Osteoblast (primary cell): ENCODE measurements at regions not wholly inside any gene's neighbourhood (a gene's known extent, or its start where the extent isn't known, plus 50 kb on each side); places are given as distances from the start of the nearest gene placed in this dataset.

Experiments
- DNase-seq: peaks from one replicate; pipeline ENCODE4 v3.0.0; 2011; ENCODE audit warnings: low spot score, mixed read lengths; ENCODE audit not compliant: insufficient read length; ENCODE audit errors: missing footprints
- H2AFZ ChIP-seq: 2 replicates; pipeline ENCODE4 v1.6.0; 2011; ENCODE audit warnings: mild to moderate bottlenecking, low read length
- H3K27ac ChIP-seq: 2 replicates; pipeline ENCODE4 v1.5.1; 2011; ENCODE audit warnings: mild to moderate bottlenecking, low read depth, low read length, moderate library complexity
- H3K27me3 ChIP-seq: 2 replicates; pipeline ENCODE4 v1.6.0; 2012; ENCODE audit warnings: mild to moderate bottlenecking, control low read depth, inconsistent platforms, low read length, moderate library complexity; ENCODE audit not compliant: insufficient read depth
- H3K36me3 ChIP-seq: 2 replicates; pipeline ENCODE4 v1.5.1; 2011; ENCODE audit warnings: mild to moderate bottlenecking, low read length, control low read depth, moderate library complexity; ENCODE audit not compliant: insufficient read depth
- H3K4me1 ChIP-seq: 2 replicates; pipeline ENCODE4 v1.5.1; 2011; ENCODE audit warnings: mild to moderate bottlenecking, low read length, control low read depth, moderate library complexity; ENCODE audit not compliant: insufficient read depth
- H3K4me2 ChIP-seq: 2 replicates; pipeline ENCODE4 v1.6.0; 2011; ENCODE audit warnings: mild to moderate bottlenecking, low read length; ENCODE audit not compliant: insufficient read depth
- H3K4me3 ChIP-seq: fragments of 200-600 bp; sonication (generic); 3 replicates; pipeline ENCODE4 v1.5.1; 2012; ENCODE audit warnings: mild to moderate bottlenecking, low read length, inconsistent platforms; ENCODE audit not compliant: insufficient read depth
- H3K79me2 ChIP-seq: 2 replicates; pipeline ENCODE4 v1.6.0; 2012; ENCODE audit warnings: mild to moderate bottlenecking, low read length, control low read depth, inconsistent platforms; ENCODE audit not compliant: insufficient read depth
- H3K9me3 ChIP-seq: 2 replicates; pipeline ENCODE4 v1.5.1; 2011; ENCODE audit warnings: low read depth, low read length, control low read depth
- H4K20me1 ChIP-seq: 2 replicates; pipeline ENCODE4 v1.6.0; 2012; ENCODE audit warnings: mild to moderate bottlenecking, low read length, control low read depth; ENCODE audit not compliant: insufficient read depth
- CTCF ChIP-seq: IDR thresholded peaks from 2 replicates; pipeline ENCODE4 v1.5.1; 2011; ENCODE audit warnings: mild to moderate bottlenecking, low read depth, low read length, moderate library complexity; ENCODE audit errors: extremely low read depth

DNA sequence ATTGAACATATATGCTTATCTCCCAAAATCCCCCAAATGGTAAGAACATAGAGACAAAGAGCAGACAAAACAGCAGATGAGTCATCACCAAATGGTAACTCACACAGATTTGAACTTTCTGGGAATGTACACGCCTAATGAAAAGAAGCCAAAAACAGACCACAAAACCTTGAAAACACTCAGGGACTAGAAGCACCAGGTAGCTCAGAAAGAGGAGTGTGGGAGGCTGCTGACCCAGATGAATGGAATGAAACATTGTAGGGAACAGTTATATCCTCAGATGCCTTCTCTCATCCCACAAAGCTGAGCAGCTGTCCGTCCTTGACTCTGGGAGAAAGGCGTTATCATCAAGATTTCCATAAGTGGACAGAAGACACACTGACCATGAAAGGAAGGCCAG lies 307.0 kb upstream of the USP25 start:
- Histone ChIP-seq H3K27me3 (no peaks in the 10 kb centered on the region), H3K9me3 (no peaks in the 10 kb centered on the region), H3K4me1 (peaks cover 10% of the 10 kb centered on the region), H3K27ac (no peak overlapping the region), H3K4me3 (no peak overlapping the region), H3K4me2 (no peak overlapping the region), H2AFZ (peak overlapping the region; percentile 34), H3K79me2 (no peaks in the 10 kb centered on the region), H3K36me3 (no peaks in the 10 kb centered on the region), H4K20me1 (no peaks in the 10 kb centered on the region)
- TF ChIP-seq CTCF: no peak
- DNase-seq: no peak

GRCh38 chr21:15423676-15424445 lies 305.9 kb upstream of the USP25 start:
- peaks cover 10% of the 10 kb centered on the region for H3K4me1 ChIP-seq
- no peak for TF ChIP-seq CTCF
- H3K79me2 ChIP-seq: no peaks in the 10 kb centered on the region
- H3K9me3 ChIP-seq: no peaks in the 10 kb centered on the region
- H3K4me3 ChIP-seq: no peak overlapping the region
- H3K27ac ChIP-seq: no peak overlapping the region
- H3K4me2 ChIP-seq: no peak overlapping the region
- H2AFZ ChIP-seq: no peak overlapping the region
- no peaks in the 10 kb centered on the region for H4K20me1 ChIP-seq
- H3K27me3 ChIP-seq: no peaks in the 10 kb centered on the region
- no peak for DNase-seq
- H3K36me3 ChIP-seq: no peaks in the 10 kb centered on the region

GRCh38 chr21:15425049-15425448 lies 304.7 kb upstream of the USP25 start:
- Histone ChIP-seq H2AFZ (no peak overlapping the region), H4K20me1 (no peaks in the 10 kb centered on the region), H3K4me3 (no peak overlapping the region), H3K4me2 (no peak overlapping the region), H3K4me1 (peaks cover 10% of the 10 kb centered on the region), H3K27me3 (no peaks in the 10 kb centered on the region), H3K36me3 (no peaks in the 10 kb centered on the region), H3K27ac (no peak overlapping the region), H3K9me3 (no peaks in the 10 kb centered on the region), H3K79me2 (no peaks in the 10 kb centered on the region)
- TF ChIP-seq CTCF: no peak
- DNase-seq: no peak

- H3K4me3 ChIP-seq: no peak overlapping the region
- DNase-seq: no peak
- no peaks in the 10 kb centered on the region for H4K20me1 ChIP-seq
- no peaks in the 10 kb centered on the region for H3K27me3 ChIP-seq
- H3K4me1 ChIP-seq: no peaks in the 10 kb centered on the region
- no peak overlapping the region for H3K27ac ChIP-seq
- no peaks in the 10 kb centered on the region for H3K36me3 ChIP-seq
- H3K9me3 ChIP-seq: no peaks in the 10 kb centered on the region
- no peak overlapping the region for H3K4me2 ChIP-seq
- H2AFZ ChIP-seq: no peak overlapping the region
- no peaks in the 10 kb centered on the region for H3K79me2 ChIP-seq
- TF ChIP-seq CTCF: no peak
Measured at GRCh38 chr21:15430023-15430422, 299.8 kb upstream of the USP25 start.
